ENCODE measurements at regions not wholly inside any gene's neighbourhood (a gene's known extent, or its start where the extent isn't known, plus 50 kb on each side); places are given as distances from the start of the nearest gene placed in this dataset.

DNA sequence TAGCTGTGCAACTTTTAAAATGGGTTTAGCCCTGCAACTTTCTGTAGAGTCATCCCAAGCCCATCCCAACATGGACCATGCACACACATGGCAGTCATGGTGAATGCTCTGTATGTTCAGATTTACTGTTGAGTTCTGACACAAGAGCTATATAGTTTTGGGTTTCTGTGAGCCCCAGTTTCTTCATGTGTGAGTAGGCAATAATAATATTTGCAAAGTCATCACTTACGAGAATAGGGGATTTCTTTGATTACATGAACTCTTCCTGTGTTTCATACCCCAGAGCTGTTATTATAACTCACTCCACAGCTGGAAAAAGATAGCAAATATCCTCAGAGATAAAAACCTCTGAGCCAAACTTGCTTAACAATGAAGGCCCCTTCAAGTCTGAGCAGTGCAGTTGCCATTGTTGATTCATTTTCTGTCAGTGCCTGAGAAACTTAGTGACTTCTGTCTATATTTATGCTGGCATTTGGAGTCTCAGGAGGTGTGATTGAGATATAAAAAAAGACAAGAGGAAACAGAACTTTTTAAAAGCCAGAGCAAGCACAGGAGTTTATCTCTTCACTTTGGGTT is 767.9 kb upstream of the API5 start:
- Histone ChIP-seq H4K20me1 (ENCODE audit: control insufficient read depth, extremely low read depth, insufficient read depth, low read length) (no peaks in the 10 kb centered on the region), H3K9me3 (ENCODE audit: control insufficient read depth, insufficient read depth, low read depth, low read length) (no peaks in the 10 kb centered on the region), H3K36me3 (ENCODE audit: control insufficient read depth, insufficient read depth, low read length) (no peaks in the 10 kb centered on the region), H3K27ac (ENCODE audit: insufficient read depth, low read length) (no peak overlapping the region), H2AFZ (ENCODE audit: low read length) (no peak overlapping the region), H3K9ac (ENCODE audit: insufficient read depth, low read length) (no peak overlapping the region), H3K27me3 (ENCODE audit: control insufficient read depth, insufficient read depth, low read length) (no peaks in the 10 kb centered on the region), H3K4me2 (ENCODE audit: extremely low read depth, insufficient read depth, low read length) (no peak overlapping the region), H3K4me1 (ENCODE audit: control insufficient read depth, extremely low read depth, insufficient read depth, low read length) (no peaks in the 10 kb centered on the region), H3K79me2 (ENCODE audit: control insufficient read depth, insufficient read depth, low read length) (no peaks in the 10 kb centered on the region), H3K4me3 (replicated peaks in 1 of 4; ENCODE audit: control extremely low read depth in 1 of 4, insufficient read depth in 1 of 4, low read depth in 3 of 4, low read length in 4 of 4) (no peak overlapping the region)
- TF ChIP-seq, protein P1, sequence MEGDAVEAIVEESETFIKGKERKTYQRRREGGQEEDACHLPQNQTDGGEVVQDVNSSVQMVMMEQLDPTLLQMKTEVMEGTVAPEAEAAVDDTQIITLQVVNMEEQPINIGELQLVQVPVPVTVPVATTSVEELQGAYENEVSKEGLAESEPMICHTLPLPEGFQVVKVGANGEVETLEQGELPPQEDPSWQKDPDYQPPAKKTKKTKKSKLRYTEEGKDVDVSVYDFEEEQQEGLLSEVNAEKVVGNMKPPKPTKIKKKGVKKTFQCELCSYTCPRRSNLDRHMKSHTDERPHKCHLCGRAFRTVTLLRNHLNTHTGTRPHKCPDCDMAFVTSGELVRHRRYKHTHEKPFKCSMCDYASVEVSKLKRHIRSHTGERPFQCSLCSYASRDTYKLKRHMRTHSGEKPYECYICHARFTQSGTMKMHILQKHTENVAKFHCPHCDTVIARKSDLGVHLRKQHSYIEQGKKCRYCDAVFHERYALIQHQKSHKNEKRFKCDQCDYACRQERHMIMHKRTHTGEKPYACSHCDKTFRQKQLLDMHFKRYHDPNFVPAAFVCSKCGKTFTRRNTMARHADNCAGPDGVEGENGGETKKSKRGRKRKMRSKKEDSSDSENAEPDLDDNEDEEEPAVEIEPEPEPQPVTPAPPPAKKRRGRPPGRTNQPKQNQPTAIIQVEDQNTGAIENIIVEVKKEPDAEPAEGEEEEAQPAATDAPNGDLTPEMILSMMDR (conservative IDR thresholded peaks at IDR 0.05 in 1 of 2, IDR thresholded peaks at IDR 0.05 in 1 of 2; ENCODE audit: low read depth in 1 of 2, low read length in 2 of 2) = no peak
- DNase-seq (ENCODE audit: low read depth in 2 of 2) = no peak

DNA sequence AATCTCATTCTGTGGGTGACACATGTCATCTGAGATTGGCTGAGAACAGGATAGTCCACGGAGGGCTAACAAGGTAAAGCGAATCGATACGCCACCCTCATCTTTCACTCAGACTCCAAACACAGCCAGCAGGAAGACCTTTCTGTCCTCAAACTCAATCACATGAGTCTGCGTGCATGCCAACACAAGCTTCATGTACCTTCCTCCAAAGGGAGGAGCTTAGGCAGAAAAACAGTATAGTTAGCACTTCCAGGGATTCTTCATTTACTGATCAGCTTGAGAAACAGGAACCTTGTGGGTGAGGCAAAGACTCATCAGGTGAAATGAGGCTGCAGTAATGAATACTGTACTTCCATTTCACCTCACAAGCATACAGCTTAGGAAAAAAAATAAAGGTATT is 767.1 kb upstream of the API5 start:
- no peak overlapping the region for H2AFZ ChIP-seq (ENCODE audit: low read length)
- H3K36me3 ChIP-seq (ENCODE audit: control insufficient read depth, insufficient read depth, low read length) = no peaks in the 10 kb centered on the region
- H3K4me3 ChIP-seq (replicated peaks in 1 of 4; ENCODE audit: control extremely low read depth in 1 of 4, insufficient read depth in 1 of 4, low read depth in 3 of 4, low read length in 4 of 4) = no peak overlapping the region
- no peak overlapping the region for H3K27ac ChIP-seq (ENCODE audit: insufficient read depth, low read length)
- H3K9me3 ChIP-seq (ENCODE audit: control insufficient read depth, insufficient read depth, low read depth, low read length) = no peaks in the 10 kb centered on the region
- H4K20me1 ChIP-seq (ENCODE audit: control insufficient read depth, extremely low read depth, insufficient read depth, low read length) = no peaks in the 10 kb centered on the region
- no peaks in the 10 kb centered on the region for H3K27me3 ChIP-seq (ENCODE audit: control insufficient read depth, insufficient read depth, low read length)
- TF ChIP-seq, protein P1 (conservative IDR thresholded peaks at IDR 0.05 in 1 of 2, IDR thresholded peaks at IDR 0.05 in 1 of 2; ENCODE audit: low read depth in 1 of 2, low read length in 2 of 2) = no peak
- no peak for TF ChIP-seq EZH2 (IDR thresholded peaks at IDR 0.05; ENCODE audit: low read length, missing control alignments)
- H3K9ac ChIP-seq (ENCODE audit: insufficient read depth, low read length) = no peak overlapping the region
- no peaks in the 10 kb centered on the region for H3K79me2 ChIP-seq (ENCODE audit: control insufficient read depth, insufficient read depth, low read length)
- no peaks in the 10 kb centered on the region for H3K4me1 ChIP-seq (ENCODE audit: control insufficient read depth, extremely low read depth, insufficient read depth, low read length)
- no peak overlapping the region for H3K4me2 ChIP-seq (ENCODE audit: extremely low read depth, insufficient read depth, low read length)
- no peak for DNase-seq (ENCODE audit: low read depth in 2 of 2)

- no peaks in the 10 kb centered on the region for H3K36me3 ChIP-seq (ENCODE audit: control insufficient read depth, insufficient read depth, low read length)
- H3K4me1 ChIP-seq (ENCODE audit: control insufficient read depth, extremely low read depth, insufficient read depth, low read length) = no peaks in the 10 kb centered on the region
- no peak overlapping the region for H3K27ac ChIP-seq (ENCODE audit: insufficient read depth, low read length)
- no peaks in the 10 kb centered on the region for H3K79me2 ChIP-seq (ENCODE audit: control insufficient read depth, insufficient read depth, low read length)
- H3K4me3 ChIP-seq (replicated peaks in 1 of 4; ENCODE audit: control extremely low read depth in 1 of 4, insufficient read depth in 1 of 4, low read depth in 3 of 4, low read length in 4 of 4) = no peak overlapping the region
- no peak overlapping the region for H3K9ac ChIP-seq (ENCODE audit: insufficient read depth, low read length)
- no peak for TF ChIP-seq EZH2 (IDR thresholded peaks at IDR 0.05; ENCODE audit: low read length, missing control alignments)
- TF ChIP-seq, protein P1 (conservative IDR thresholded peaks at IDR 0.05 in 1 of 2, IDR thresholded peaks at IDR 0.05 in 1 of 2; ENCODE audit: low read depth in 1 of 2, low read length in 2 of 2) = no peak
- H3K27me3 ChIP-seq (ENCODE audit: control insufficient read depth, insufficient read depth, low read length) = no peaks in the 10 kb centered on the region
- no peak for DNase-seq (ENCODE audit: low read depth in 2 of 2)
- no peak overlapping the region for H3K4me2 ChIP-seq (ENCODE audit: extremely low read depth, insufficient read depth, low read length)
- no peaks in the 10 kb centered on the region for H3K9me3 ChIP-seq (ENCODE audit: control insufficient read depth, insufficient read depth, low read depth, low read length)
- H2AFZ ChIP-seq (ENCODE audit: low read length) = no peak overlapping the region
- no peaks in the 10 kb centered on the region for H4K20me1 ChIP-seq (ENCODE audit: control insufficient read depth, extremely low read depth, insufficient read depth, low read length)
Measured at GRCh38 chr11:42545954-42546353, 765.8 kb upstream of the API5 start.
